Esophagus muscularis mucosa (tissue), 3 donors: ENCODE measurements at regions not wholly inside any gene's neighbourhood (a gene's known extent, or its start where the extent isn't known, plus 50 kb on each side); places are given as distances from the start of the nearest gene placed in this dataset.

Experiments used
- POLR2A ChIP-seq: fragments of 450-650 bp; IDR thresholded peaks from one replicate; pipeline ENCODE4 v1.6.1; 2017; ENCODE audit warnings: antibody characterized with exemption, moderate library complexity, mild to moderate bottlenecking, low read depth
- TF ChIP-seq, protein P1 (sequence below), 3 experiments: fragments of 200-600 bp in 2 of 3; fragments of 450-650 bp in 1 of 3; sonication (generic) in 2 of 3; IDR thresholded peaks; one replicate each; pipeline ENCODE4 v1.5.1; 2017 to 2019; ENCODE audit warnings: antibody characterized with exemption in 3 of 3, mild to moderate bottlenecking in 2 of 3, moderate library complexity in 1 of 3

DNA sequence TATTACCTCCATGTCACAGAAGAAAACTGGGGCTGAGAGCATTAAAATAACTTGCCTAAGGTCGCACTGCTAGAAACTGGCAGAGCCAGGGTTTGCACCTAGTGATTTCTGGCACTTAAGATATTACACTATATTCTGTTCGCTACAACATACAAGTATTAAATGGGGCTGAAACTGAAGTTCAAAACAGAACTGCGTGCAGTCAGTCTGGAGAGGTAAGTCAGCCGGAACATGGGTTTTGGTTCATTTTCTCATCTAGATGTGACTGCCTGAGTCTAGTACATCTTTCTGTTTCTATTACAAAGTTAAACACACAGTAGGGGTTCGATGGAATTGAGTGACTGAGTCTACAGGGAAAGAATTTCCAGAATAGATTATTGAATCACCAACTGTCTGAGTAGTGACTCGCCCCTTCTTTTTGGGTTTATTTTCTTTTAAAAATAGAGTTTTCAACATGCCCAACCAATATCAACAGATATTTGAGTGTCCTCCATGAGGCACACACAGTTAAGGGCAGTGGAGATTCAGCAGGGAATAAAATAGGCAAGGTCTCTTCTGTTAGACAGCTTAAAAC, 150.8 kb downstream of the RNF152 start:
- TF ChIP-seq, protein P1, sequence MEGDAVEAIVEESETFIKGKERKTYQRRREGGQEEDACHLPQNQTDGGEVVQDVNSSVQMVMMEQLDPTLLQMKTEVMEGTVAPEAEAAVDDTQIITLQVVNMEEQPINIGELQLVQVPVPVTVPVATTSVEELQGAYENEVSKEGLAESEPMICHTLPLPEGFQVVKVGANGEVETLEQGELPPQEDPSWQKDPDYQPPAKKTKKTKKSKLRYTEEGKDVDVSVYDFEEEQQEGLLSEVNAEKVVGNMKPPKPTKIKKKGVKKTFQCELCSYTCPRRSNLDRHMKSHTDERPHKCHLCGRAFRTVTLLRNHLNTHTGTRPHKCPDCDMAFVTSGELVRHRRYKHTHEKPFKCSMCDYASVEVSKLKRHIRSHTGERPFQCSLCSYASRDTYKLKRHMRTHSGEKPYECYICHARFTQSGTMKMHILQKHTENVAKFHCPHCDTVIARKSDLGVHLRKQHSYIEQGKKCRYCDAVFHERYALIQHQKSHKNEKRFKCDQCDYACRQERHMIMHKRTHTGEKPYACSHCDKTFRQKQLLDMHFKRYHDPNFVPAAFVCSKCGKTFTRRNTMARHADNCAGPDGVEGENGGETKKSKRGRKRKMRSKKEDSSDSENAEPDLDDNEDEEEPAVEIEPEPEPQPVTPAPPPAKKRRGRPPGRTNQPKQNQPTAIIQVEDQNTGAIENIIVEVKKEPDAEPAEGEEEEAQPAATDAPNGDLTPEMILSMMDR (IDR thresholded peaks at IDR 0.05), result no peak
- TF ChIP-seq POLR2A, result no peak
